OCI-LY3 (cell line): ENCODE measurements at regions not wholly inside any gene's neighbourhood (a gene's known extent, or its start where the extent isn't known, plus 50 kb on each side); places are given as distances from the start of the nearest gene placed in this dataset.

Experiments
- H2AFZ ChIP-seq: fragments of 200-600, 300-600 bp; shearing (Covaris generic); 2 replicates; pipeline ENCODE4 v1.6.0; 2014; ENCODE audit warnings: antibody characterized with exemption, low read depth, low read length
- H3K27ac ChIP-seq: fragments of 200-600, 300-600 bp; sonication (generic); 2 replicates; pipeline ENCODE4 v1.5.1; 2014; ENCODE audit warnings: mild to moderate bottlenecking, low read length, moderate library complexity, mixed read lengths
- H3K27me3 ChIP-seq: fragments of 200-600, 300-600 bp; sonication (generic); 2 replicates; pipeline ENCODE4 v1.6.1; 2014; ENCODE audit warnings: low read depth, low read length, mixed read lengths
- H3K36me3 ChIP-seq: fragments of 200-600, 300-600 bp; sonication (generic); replicated peaks from 2 replicates; pipeline ENCODE3; 2014; ENCODE audit warnings: low read depth, low read length, mixed read lengths
- H3K4me1 ChIP-seq: fragments of 300-600, 200-600 bp; sonication (generic); 2 replicates; pipeline ENCODE4 v1.6.1; 2014; ENCODE audit warnings: low read length, mixed read lengths
- H3K4me2 ChIP-seq: fragments of 200-600, 300-600 bp; sonication (generic); 2 replicates; pipeline ENCODE4 v1.6.1; 2014; ENCODE audit warnings: low read length, mixed read lengths
- H3K4me3 ChIP-seq: fragments of 300-600, 200-600 bp; sonication (generic); 2 replicates; pipeline ENCODE4 v1.5.1; 2014; ENCODE audit warnings: antibody characterized with exemption, mild to moderate bottlenecking, low read length, moderate library complexity
- H3K79me2 ChIP-seq: fragments of 300-600, 200-600 bp; shearing (Covaris generic); 2 replicates; pipeline ENCODE4 v1.6.1; 2014; ENCODE audit warnings: mild to moderate bottlenecking, low read length, mixed read lengths
- H3K9ac ChIP-seq: fragments of 300-600, 200-600 bp; shearing (Covaris generic); 2 replicates; pipeline ENCODE4 v1.6.0; 2014; ENCODE audit warnings: mild to moderate bottlenecking, low read length, moderate library complexity
- H3K9me3 ChIP-seq: fragments of 200-600, 300-600 bp; shearing (Covaris generic); 2 replicates; pipeline ENCODE4 v1.6.1; 2014; ENCODE audit warnings: low read length, mixed read lengths; ENCODE audit not compliant: insufficient read depth
- H4K20me1 ChIP-seq: fragments of 200-600, 300-600 bp; sonication (generic); 2 replicates; pipeline ENCODE4 v1.6.1; 2016; ENCODE audit warnings: low read length, mixed read lengths; ENCODE audit not compliant: insufficient read depth
- CTCF ChIP-seq: fragments of 200-600, 300-600 bp; sonication (generic); IDR thresholded peaks from 2 replicates; pipeline ENCODE4 v1.5.1; 2014; ENCODE audit warnings: antibody characterized with exemption, low read length, low read depth
- EZH2phosphoT487 ChIP-seq: fragments of 200-600 bp; shearing (Covaris generic); IDR thresholded peaks from 2 replicates; pipeline ENCODE4 v1.6.1; 2018; ENCODE audit warnings: antibody characterized with exemption, mixed run types, low read depth

GRCh38 chr12:86860776-86861175, 604.6 kb upstream of the MGAT4C start:
- Histone ChIP-seq H3K79me2 (no peaks in the 10 kb centered on the region), H3K4me1 (no peaks in the 10 kb centered on the region), H3K27ac (no peak overlapping the region), H3K27me3 (no peaks in the 10 kb centered on the region), H4K20me1 (no peaks in the 10 kb centered on the region), H3K36me3 (no peaks in the 10 kb centered on the region), H3K4me2 (no peak overlapping the region), H3K9me3 (no peaks in the 10 kb centered on the region), H2AFZ (no peak overlapping the region), H3K4me3 (no peak overlapping the region), H3K9ac (no peak overlapping the region)
- TF ChIP-seq EZH2phosphoT487 (no peak), CTCF (no peak)

GRCh38 chr12:86852451-86852850, 596.3 kb upstream of the MGAT4C start:
- Histone ChIP-seq H3K36me3 (no peaks in the 10 kb centered on the region), H3K9me3 (no peaks in the 10 kb centered on the region), H3K4me3 (no peak overlapping the region), H3K4me1 (no peaks in the 10 kb centered on the region), H2AFZ (no peak overlapping the region), H3K9ac (no peak overlapping the region), H3K27ac (no peak overlapping the region), H4K20me1 (no peaks in the 10 kb centered on the region), H3K27me3 (no peaks in the 10 kb centered on the region), H3K4me2 (no peak overlapping the region), H3K79me2 (no peaks in the 10 kb centered on the region)
- TF ChIP-seq EZH2phosphoT487 (no peak), CTCF (no peak)

- Histone ChIP-seq H3K9ac (no peak overlapping the region), H3K36me3 (no peaks in the 10 kb centered on the region), H3K4me1 (no peaks in the 10 kb centered on the region), H3K27me3 (no peaks in the 10 kb centered on the region), H3K9me3 (no peaks in the 10 kb centered on the region), H3K79me2 (no peaks in the 10 kb centered on the region), H3K4me3 (no peak overlapping the region), H2AFZ (no peak overlapping the region), H4K20me1 (no peaks in the 10 kb centered on the region), H3K27ac (no peak overlapping the region), H3K4me2 (no peak overlapping the region)
- TF ChIP-seq CTCF (no peak), EZH2phosphoT487 (no peak)
Observed at GRCh38 chr12:86838711-86839110, 582.5 kb upstream of the MGAT4C start.

GRCh38 chr12:86838260-86838659, 582.1 kb upstream of the MGAT4C start:
- no peak overlapping the region for H3K9ac ChIP-seq
- TF ChIP-seq CTCF = no peak
- no peak for TF ChIP-seq EZH2phosphoT487
- H3K4me3 ChIP-seq = no peak overlapping the region
- no peak overlapping the region for H3K4me2 ChIP-seq
- no peak overlapping the region for H2AFZ ChIP-seq
- H4K20me1 ChIP-seq = no peaks in the 10 kb centered on the region
- no peaks in the 10 kb centered on the region for H3K36me3 ChIP-seq
- no peaks in the 10 kb centered on the region for H3K4me1 ChIP-seq
- H3K27ac ChIP-seq = no peak overlapping the region
- no peaks in the 10 kb centered on the region for H3K9me3 ChIP-seq
- no peaks in the 10 kb centered on the region for H3K27me3 ChIP-seq
- H3K79me2 ChIP-seq = no peaks in the 10 kb centered on the region
